HG03135 (cell line): ENCODE measurements at regions not wholly inside any gene's neighbourhood (a gene's known extent, or its start where the extent isn't known, plus 50 kb on each side); places are given as distances from the start of the nearest gene placed in this dataset.

Experiments
- ATAC-seq: cut with Tn5 transposase; IDR thresholded peaks from one replicate; pipeline ENCODE4 v1.9.1; 2021; ENCODE audit warnings: mild to moderate bottlenecking, moderate library complexity; ENCODE audit not compliant: unreplicated experiment

DNA sequence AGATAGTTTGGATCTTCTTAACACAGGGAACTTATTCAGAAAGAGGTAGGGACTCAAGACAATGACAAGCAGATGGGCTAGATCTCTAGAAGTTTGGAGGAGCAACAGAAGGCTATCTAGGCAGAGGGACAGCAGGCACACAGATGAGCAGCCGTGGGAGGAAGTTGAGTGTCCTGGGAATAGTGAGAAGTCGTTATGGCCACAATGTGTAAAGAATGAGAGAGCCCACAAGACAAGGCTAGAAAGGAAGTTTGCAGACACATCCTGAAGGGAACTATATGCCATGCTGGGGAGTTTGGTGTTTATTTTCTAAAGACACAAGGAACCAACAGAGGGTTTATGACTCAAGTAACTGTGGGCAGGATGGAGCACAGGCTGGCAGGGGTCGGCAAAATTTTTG, 160.6 kb downstream of the PALM2AKAP2 start:
- no peak for ATAC-seq

DNA sequence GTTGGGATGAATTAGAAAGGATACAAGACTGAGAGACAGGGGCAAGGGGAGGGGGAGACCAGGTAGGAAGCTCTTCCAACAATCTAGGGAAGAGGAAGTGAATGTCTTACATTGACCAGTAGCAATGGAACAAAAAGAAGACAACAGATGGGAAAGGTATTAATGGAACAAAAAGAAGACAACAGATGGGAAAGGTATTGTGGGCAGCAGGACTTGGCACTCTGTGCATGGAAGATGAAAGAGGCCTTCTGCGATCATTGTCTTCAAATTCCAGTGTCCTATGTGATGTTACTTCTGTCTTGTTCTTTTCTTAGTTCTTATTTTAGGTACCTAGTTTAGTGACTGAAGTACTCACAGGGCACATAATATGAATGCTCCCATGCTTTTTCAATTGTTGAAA, 161.8 kb downstream of the PALM2AKAP2 start:
- no peak for ATAC-seq

DNA sequence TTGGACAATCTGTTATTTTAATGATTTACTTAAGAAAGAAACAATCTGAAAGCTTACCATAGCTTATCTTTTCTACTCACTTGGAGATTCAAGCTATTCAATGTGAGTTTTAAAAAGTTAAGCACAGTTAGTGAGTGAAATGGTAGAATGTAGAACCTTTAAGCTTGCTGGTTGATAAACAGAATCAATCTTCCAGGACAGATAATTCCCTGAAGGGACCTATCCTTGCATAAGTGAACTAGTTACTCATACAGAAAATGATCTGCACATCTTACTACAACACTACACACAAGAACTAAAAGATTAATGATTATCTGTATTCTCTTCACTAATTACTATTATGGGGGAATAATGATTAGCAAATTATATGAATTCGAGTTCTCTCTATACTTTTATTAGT, 165.6 kb downstream of the PALM2AKAP2 start:
- no peak for ATAC-seq

DNA sequence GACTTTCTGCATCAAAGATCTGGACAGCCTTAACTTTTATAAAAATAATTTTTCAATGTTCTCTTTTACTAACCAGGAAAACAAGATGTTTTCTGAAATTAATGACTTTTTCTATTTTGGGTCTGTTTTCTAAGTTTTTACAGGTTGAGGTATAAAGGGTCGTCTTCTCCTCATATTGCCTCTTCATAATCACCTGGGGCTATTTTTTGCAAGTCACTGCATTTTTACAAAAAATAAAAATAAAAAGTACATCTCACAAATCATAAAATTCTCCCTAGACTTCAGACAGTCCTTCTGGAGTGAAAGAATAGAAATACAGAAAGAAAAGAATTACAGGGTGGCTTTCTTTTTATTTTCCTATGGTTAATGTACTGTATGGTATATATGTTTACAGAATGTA, 168.5 kb downstream of the PALM2AKAP2 start:
- ATAC-seq, result no peak

DNA sequence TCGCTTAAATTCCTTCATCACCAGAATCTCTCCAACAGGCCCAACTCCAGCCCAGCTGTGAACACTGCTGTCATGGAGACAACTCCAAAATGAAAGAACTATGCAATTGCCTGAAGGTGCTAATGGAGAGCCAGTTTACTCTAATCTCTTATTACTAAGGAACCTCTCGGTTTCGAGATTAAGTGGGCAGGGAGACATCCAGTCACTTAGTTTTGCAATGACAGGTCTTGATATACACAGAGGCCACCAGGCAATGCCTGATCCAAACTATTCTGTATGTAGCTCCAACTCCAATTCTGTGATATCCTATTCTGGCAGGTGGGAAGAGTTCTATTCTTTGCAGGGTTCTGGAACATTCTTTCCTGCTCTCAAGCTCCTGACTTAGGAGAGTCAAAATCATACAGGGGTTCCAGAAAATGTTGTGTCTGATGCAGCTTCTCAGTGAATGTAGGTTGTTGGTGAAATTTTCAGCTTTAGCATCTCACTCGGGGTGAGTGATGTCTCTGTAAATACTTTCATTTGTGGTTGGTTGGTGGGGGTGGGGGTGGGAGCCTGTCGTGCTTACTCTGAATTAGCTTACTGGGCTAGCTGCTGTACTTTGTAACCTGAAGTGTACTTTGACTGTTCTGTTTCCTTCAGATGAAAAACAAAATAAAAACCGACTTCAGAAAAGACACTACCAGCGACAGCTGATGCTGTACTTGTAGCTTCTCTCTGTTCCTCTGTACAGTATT, 170.9 kb downstream of the PALM2AKAP2 start:
- ATAC-seq, result no peak

DNA sequence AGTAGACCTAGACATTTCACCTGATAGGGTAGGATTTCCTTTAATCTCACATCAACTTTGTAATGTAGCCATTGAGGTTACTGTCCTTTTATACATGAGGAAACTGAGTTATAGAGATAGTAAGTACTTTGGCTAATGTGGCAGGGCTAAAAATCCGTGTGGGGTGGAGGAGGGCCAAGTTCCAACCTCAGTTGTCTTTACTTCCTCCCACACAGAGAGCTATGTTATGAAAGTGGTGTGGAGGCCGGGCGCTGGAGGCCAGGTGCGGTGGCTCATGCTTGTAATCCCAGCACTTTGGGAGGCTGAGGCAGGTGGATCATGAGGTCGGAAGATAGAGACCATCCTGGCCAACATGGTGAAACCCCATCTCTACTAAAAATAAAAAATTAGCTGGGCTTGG, 173.3 kb downstream of the PALM2AKAP2 start:
- ATAC-seq, result no peak

DNA sequence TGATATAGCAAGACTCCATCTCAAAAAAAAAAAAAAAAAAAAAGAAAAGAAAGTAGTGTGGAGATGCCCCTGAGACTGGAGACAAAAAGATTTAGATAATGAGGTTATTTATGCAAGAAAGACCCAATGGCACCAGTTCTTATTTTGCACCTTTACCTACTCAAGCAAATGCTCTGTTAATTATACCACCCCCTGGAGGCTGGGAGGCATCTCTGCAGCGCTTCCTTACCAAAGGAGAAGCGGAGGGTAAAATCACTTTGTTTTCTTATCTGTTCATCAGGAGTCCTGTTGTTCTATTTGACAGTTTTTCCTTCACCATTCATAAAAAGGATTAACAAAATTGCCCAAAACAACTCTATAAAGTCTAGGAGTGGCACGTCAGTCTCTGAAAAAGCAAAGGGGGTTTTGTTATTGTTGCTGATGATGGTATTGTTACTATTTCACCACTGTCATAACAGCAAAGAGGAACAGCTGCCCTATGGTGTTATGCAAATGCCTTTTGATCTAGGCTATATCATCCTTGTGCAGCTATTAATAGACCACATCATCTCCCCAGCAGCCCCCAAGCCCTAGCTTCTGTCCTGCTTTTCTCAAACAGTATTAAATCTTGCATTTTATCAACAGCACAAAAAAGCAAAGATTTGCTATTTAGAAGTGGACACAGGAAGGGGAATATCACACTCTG, 174.0 kb downstream of the PALM2AKAP2 start:
- ATAC-seq, result no peak

DNA sequence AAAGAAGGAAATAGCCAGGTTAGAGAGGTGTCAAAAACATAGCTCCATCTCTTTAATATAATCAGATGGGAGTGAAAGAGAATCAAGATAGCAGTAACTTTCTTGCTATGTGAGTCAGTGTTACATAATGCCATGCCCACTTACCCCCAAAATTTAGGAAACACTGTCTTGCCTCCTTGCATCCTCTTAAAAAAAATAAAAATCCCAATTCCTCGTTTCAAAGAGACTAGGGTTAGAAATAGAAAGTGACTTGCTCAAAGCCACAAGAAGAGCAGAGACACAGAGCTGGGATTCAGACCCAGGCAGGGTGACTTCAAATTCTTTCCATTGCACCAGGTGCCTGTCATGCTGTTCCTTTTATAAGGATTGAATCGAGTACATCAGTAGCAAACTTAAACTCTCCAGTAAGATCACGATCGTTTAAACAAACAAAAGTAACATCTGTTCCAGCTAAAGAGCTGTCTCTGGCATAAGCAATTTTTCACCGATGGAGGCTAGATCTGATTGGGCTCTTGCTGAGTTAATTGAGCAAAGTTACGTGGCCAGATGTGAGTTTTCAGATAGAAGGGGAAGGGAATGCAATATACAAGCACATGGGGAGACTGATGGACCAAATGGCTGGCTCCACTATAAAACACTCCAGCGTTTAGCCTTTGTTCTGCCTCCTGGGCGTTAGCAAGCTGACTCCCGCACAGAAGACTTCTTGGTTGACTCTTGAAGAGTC, 176.9 kb downstream of the PALM2AKAP2 start:
- no peak for ATAC-seq

DNA sequence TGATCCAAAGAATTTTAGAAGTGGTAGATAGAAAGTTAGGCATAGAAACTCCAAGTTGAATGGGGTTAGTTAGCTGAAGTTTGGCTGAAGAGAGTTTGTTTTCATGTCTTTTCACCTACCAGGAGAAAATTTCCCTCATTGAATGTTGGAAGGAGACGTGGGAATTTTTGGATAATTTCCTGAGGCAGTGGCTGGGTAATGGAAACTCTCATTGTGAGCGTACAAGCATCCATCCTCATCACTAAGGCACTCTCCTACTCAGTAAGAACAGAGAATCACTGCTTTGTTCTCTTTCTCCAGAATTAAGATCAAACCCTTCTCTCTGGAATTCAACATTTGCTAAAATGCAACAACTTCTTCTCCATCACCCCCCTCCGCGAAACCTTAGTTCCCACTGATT, 179.7 kb downstream of the PALM2AKAP2 start:
- no peak for ATAC-seq

DNA sequence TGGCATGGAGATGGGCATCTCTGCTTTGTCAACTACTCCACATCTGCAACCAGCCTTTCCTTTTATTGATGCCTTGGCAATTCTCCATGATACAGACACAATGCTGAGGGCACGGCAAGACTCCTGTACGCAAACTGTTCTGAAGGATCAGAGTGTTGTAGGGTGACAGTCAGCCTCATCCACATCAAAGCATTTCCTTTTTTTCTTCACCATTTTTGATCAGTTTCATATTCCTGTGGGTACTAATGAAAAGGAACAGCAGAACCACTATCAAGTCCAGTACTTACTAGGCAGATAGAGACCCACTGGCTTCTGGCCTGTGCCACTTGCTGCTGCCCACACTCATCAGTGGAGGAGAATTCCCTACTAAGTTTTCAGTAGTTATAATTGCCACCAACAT, 181.6 kb downstream of the PALM2AKAP2 start:
- no peak for ATAC-seq

DNA sequence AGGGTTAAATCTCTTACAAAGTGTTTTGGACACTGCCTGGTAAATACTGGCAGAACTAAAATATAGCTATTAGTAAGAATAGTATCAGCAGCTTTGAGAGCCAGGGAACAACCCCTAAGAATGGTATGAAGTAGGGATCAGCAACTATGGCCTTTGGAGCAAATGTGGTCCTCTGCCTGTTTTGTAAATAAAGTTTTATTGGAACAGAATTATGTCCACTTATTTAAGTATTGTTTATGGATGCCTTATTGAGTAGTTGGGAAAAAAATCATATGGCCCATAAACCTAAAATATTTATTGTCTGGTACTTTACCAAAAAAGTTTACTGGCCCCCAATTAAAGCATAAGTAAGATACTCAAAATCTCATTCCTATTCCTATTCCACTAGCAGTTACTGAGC, 182.2 kb downstream of the PALM2AKAP2 start:
- ATAC-seq, result no peak

DNA sequence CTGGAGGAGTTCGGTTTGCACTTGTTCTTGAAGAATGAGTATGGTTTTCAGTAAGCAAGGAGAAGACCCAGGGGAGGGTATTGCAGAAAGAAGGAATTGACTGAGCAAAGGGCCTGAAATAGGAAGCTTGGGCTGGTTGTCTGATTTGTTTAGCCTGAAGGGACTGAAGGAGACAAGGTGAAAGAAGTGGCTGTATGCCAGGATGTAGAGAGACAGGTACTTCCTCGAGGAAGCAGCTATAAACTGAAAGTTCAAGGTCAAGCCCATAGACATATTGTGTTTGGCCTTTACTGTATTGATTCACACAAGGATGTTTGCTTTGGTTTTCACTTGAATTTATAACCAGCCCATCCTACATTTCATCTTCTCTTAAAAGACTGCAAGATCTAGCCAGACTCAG, 183.1 kb downstream of the PALM2AKAP2 start:
- ATAC-seq, result no peak

DNA sequence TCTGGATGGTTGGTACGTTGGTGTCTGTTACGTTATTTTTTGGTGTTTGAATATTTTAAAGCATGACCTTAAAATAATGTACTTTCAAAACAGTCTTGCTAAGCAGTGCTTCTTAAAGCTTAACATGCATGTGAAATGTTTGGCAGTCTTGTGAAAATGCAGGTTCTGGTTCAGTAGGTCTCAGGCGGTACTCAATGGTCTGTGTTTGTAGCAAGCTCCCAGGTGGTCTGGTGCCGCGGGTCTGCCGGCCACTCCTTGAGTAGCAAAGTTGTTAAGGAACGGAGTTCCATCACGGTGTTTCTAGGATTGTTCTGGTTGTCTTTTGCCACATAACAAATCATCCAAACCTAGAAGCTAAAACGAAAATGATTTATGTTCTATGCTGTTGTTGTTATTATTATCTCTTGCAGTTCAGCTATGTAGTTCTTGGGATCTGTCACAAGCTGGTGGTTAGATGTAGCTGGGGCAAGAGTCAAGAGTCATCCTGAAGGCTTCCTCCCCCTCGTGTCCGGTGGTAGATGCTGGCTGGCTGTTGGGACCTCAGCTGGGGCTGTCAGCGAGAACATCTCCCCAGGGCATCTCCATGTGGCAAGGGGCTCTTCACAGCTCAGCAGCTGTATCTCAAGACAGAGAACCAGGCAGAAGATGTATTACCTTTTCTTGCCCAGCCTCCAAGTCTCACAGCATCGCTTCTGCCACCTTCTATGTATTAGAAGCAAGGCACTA, 186.8 kb downstream of the PALM2AKAP2 start:
- ATAC-seq, result peak; percentile 49

DNA sequence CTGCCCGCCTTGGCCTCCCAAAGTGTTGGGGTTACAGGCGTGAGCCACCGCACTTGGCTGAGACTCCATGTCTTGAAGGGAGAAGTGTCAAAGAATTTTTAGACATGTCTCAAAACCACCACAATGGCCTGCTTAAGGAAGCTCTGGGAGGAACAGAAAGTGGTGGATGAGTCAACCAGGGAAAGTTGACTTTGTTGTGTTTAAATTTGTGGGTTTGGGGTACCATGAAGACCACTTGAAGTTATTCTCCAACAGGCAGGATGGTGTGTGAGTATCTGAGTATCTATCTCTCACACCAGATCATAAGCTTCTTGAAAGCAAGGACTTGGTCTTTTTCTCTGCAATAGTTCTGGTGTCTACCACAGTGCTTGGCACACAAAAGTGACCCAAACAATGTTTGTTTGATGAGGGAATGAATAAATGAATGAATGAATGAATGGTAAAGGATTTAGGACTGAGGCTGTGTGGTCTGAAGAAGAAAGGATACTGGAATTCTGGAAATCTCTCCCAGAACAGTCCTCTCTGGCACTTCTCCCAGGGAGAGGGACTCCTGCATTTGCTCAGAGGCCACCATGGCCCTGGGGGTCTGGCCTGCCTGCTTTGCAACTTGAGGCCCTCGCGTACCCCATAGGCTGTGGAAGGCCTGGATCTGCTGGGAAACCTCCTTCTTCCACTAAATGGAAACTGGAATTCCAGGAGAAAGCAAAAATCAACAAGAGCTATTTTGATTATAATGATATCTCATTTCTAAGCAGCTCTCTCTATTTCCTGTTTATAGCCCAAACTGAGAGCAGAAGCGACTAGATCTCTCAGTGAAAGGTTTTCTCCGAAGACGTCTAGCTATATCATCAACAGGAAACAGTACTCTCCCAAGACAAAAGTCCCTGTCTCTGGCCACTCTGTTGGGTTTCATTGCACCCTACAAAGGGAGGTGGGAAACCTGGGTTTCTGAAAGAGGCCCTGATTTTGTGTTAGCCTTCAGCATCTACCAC, 187.9 kb downstream of the PALM2AKAP2 start:
- peak; percentile 22 for ATAC-seq

DNA sequence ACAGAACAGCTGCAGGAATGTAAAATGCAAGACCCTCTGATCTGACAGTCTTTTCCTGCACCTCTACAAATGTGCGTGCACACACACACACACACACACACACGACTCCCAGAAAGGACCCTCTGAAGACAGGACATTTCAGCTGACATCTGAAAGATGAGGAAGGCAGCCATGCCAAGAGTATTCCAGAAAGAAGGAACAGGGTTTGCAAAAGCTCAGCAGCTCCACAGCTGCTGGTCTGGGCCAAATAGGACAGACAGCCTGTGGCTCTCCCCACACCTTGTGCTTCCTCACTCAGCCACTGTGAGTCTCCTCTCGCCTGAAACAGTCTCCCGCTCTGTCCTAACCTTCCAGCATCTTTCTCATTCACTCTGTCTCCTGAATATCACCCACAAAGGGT, 189.0 kb downstream of the PALM2AKAP2 start:
- no peak for ATAC-seq

DNA sequence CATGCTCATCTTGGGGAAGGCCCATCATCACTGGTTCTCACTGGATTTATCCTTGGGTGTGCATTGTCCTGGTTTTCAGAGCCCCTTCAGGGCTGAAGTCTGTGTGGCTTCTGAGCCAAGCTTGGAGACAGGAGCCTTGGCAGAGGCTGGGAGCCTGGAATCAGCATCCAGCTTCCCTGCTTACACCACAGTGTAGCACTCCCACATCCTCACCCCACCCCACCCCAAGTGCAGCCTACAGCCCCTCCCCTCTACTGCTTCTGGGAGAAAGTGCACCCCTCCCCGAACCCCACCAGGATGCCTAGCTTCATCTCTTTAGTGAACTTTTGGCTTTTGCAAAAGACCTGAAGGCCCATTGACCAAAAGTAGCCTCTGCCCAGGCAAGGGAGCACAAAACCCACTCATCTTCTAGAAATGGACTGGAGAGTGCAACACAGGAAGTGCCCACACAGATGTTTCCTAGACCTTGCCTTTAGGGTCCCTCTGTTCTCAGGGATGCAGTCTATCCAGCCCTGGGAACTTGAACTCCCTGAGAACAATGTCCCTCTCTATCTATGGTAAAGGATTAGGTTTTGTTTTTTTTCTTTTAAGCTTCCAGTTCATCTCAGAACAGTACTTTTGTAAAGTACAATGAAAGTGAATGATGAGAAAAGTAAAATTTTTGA, 189.7 kb downstream of the PALM2AKAP2 start:
- ATAC-seq, result no peak

DNA sequence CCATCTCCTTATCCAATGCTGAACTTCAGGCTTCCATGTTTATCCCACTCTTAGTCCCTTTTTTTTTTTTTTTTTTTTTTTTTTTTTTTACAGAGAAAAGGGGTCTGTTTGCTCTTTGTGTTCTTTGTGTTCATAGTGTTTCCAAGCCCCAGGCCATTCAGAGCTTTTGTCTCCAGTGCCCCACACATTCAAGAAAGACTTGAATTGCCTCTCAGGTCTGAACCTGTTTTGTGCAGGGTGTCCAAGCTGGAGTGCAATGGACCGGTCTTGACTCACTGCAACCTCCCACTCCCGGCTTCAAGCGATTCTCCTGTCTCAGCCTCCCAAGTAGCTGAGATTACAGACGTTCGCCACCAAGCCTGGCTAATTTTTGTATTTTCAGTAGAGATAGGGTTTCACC, 191.2 kb downstream of the PALM2AKAP2 start:
- ATAC-seq, result no peak

DNA sequence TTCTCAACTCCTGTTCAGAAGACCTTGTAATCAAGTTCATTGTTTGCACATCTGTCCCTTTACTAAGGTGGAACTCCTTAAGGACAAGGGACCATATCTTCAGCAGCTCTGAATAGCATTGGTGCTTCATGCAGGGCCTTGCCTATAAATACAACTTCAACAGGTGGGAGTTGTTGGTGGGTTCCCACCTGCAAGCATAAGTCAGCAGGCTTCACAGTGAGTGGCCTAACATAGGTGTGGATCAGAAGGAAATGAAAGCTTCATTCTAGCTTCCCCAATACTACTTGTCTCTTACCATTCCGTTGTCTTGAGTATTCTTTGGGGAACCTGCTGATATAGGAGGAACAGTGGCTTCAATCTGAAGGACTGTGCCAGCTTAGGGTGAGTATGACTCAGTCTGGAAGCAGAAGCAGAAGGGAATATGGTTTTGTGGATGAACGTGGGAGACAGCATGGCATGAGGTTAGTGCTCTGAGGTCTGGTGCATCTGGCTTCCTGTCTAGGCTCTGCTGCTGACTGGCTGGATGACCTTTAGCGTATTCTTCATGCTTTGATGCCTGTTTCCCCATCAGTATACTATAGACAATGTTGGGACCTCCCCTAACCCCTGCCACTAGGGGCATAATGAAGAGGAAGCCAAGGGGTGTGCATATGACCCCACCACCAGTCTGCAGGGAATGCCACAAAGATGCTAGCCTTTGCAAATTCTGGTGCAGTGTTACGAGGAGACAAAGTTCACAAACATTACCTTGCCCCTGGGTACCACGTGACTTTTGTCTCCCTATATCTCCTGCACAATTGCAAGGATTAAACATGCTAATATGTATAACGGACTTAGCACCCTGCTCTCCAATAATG, 192.3 kb downstream of the PALM2AKAP2 start:
- peak; percentile 51 for ATAC-seq

DNA sequence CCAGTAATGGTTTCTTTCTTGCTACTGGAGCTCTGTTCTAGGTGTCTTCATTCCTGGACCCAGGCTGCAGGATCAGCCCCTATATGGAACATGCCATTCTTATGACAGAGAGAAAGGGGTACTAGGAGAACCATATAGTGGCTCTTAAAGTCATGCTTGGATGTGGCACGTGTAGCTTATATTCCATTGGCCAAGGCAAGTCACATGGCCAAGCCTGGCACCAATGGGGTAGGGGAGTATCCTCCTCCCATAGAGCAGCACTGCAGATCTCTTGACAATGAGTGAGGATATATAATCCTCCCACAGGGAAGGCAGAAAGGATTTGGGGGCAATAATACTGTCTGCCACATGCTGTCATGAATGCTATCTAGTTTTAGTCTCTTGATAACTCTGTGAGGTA, 193.3 kb downstream of the PALM2AKAP2 start:
- ATAC-seq, result no peak
